Effector memory CD8-positive, alpha-beta T cell (primary cell): ENCODE measurements at regions not wholly inside any gene's neighbourhood (a gene's known extent, or its start where the extent isn't known, plus 50 kb on each side); places are given as distances from the start of the nearest gene placed in this dataset.
"Not testable (repeated sequence)": the region's sequence is repeated elsewhere in the genome, so short reads cannot be mapped to it uniquely, and the experiment has no call there.

Source experiments
- ATAC-seq: fragments of 150-1000 bp; cut with Tn5 transposase; replicated peaks from 2 replicates; pipeline ENCODE4 v1.10.0; 2021; ENCODE audit warnings: mild to moderate bottlenecking, moderate library complexity
- DNase-seq, 3 experiments: peaks; one replicate each; pipeline ENCODE4 v3.0.0; 2021
- H3K27ac Mint-ChIP-seq, 2 donors: one replicate each; pipeline ENCODE4 v1.8.0; 2022; ENCODE audit warnings: mild to moderate bottlenecking in 2 of 2, mixed read lengths in 2 of 2, moderate library complexity in 2 of 2
- H3K27me3 Mint-ChIP-seq, 2 donors: one replicate each; pipeline ENCODE4 v1.8.0; 2022; ENCODE audit warnings: mixed read lengths in 2 of 2
- H3K36me3 Mint-ChIP-seq: one replicate; pipeline ENCODE4 v1.8.0; 2022; ENCODE audit warnings: mild to moderate bottlenecking, moderate library complexity, mixed read lengths; ENCODE audit not compliant: insufficient read depth
- H3K4me1 Mint-ChIP-seq, 2 donors: one replicate each; pipeline ENCODE4 v1.8.0; 2022; ENCODE audit warnings: low read depth in 2 of 2, mixed read lengths in 2 of 2
- H3K4me3 Mint-ChIP-seq, 2 donors: one replicate each; pipeline ENCODE4 v1.8.0; 2022; ENCODE audit warnings: mild to moderate bottlenecking in 2 of 2, mixed read lengths in 2 of 2, moderate library complexity in 2 of 2
- H3K9me3 Mint-ChIP-seq, 2 donors: one replicate each; pipeline ENCODE4 v1.8.0; 2022; ENCODE audit warnings: mixed read lengths in 2 of 2

GRCh38 chrX:101823236-101823635, 108.6 kb downstream of the ZMAT1 start:
- no peak overlapping the region for H3K27ac Mint-ChIP-seq
- H3K27me3 Mint-ChIP-seq: peaks cover 25 to 31% of the 10 kb centered on the region in 2 donors
- ATAC-seq: no peak
- H3K9me3 Mint-ChIP-seq: no peaks in the 10 kb centered on the region
- H3K36me3 Mint-ChIP-seq: no peaks in the 10 kb centered on the region
- H3K4me1 Mint-ChIP-seq: no peaks in the 10 kb centered on the region
- H3K4me3 Mint-ChIP-seq: no peak overlapping the region
- no peak for DNase-seq

- not testable (repeated sequence) for H3K36me3 Mint-ChIP-seq, H3K9me3 Mint-ChIP-seq, H3K4me3 Mint-ChIP-seq, DNase-seq, H3K27ac Mint-ChIP-seq, H3K4me1 Mint-ChIP-seq, ATAC-seq
- H3K27me3 Mint-ChIP-seq: peaks cover 10 to 12% of the 10 kb centered on the region in 2 donors
Measured at GRCh38 chrX:101817739-101818138, 114.1 kb downstream of the ZMAT1 start.

- peaks cover 0 to 15% of the 10 kb centered on the region in 2 donors for H3K27me3 Mint-ChIP-seq
- DNase-seq (no peak), ATAC-seq (no peak)
- no peak overlapping the region for H3K4me3 Mint-ChIP-seq
- no peaks in the 10 kb centered on the region for H3K36me3 Mint-ChIP-seq
- H3K4me1 Mint-ChIP-seq: no peaks in the 10 kb centered on the region
- no peak overlapping the region for H3K27ac Mint-ChIP-seq
- no peaks in the 10 kb centered on the region for H3K9me3 Mint-ChIP-seq
Measured at GRCh38 chrX:101813200-101813599, 118.6 kb downstream of the ZMAT1 start.

GRCh38 chrX:101803451-101803850, 128.4 kb downstream of the ZMAT1 start:
- H3K36me3 Mint-ChIP-seq: no peaks in the 10 kb centered on the region
- H3K4me1 Mint-ChIP-seq: no peaks in the 10 kb centered on the region
- no peak overlapping the region for H3K4me3 Mint-ChIP-seq
- DNase-seq (peak; percentile 1 to 23 (median 8)), ATAC-seq (no peak)
- no peak overlapping the region for H3K27ac Mint-ChIP-seq
- no peaks in the 10 kb centered on the region for H3K9me3 Mint-ChIP-seq
- no peaks in the 10 kb centered on the region for H3K27me3 Mint-ChIP-seq

GRCh38 chrX:101799387-101799786, 132.4 kb downstream of the ZMAT1 start:
- no peak overlapping the region for H3K27ac Mint-ChIP-seq

GRCh38 chrX:101787934-101788333, 128.3 kb upstream of the ARMCX2 start:
- no peaks in the 10 kb centered on the region for H3K4me1 Mint-ChIP-seq
- ATAC-seq (no peak), DNase-seq (no peak)
- H3K9me3 Mint-ChIP-seq: no peaks in the 10 kb centered on the region
- H3K27ac Mint-ChIP-seq: no peak overlapping the region
- H3K36me3 Mint-ChIP-seq: no peaks in the 10 kb centered on the region
- H3K27me3 Mint-ChIP-seq: no peaks in the 10 kb centered on the region
- no peak overlapping the region for H3K4me3 Mint-ChIP-seq

More at GRCh38 chrX:101799387-101799786, 132.4 kb downstream of the ZMAT1 start:
- no peaks in the 10 kb centered on the region for H3K4me1 Mint-ChIP-seq
- ATAC-seq: peak; percentile 99
- peak; percentile 79 to 83 (median 81) for DNase-seq
- no peaks in the 10 kb centered on the region for H3K27me3 Mint-ChIP-seq
- no peaks in the 10 kb centered on the region for H3K9me3 Mint-ChIP-seq
- H3K4me3 Mint-ChIP-seq: peak overlapping the region; percentile 27 to 33
- H3K36me3 Mint-ChIP-seq: no peaks in the 10 kb centered on the region

GRCh38 chrX:101785142-101785541, 125.5 kb upstream of the ARMCX2 start:
- Mint-ChIP-seq H3K27ac (no peak overlapping the region), H3K27me3 (no peaks in the 10 kb centered on the region)

GRCh38 chrX:101780421-101780820, 120.8 kb upstream of the ARMCX2 start:
- H3K4me1 Mint-ChIP-seq: not testable (repeated sequence)

More at GRCh38 chrX:101785142-101785541, 125.5 kb upstream of the ARMCX2 start:
- no peaks in the 10 kb centered on the region for H3K36me3 Mint-ChIP-seq
- DNase-seq: no peak
- no peak for ATAC-seq
- no peaks in the 10 kb centered on the region for H3K4me1 Mint-ChIP-seq
- H3K4me3 Mint-ChIP-seq: no peak overlapping the region
- no peaks in the 10 kb centered on the region for H3K9me3 Mint-ChIP-seq

GRCh38 chrX:101774340-101774739, 114.7 kb upstream of the ARMCX2 start:
- Mint-ChIP-seq H3K27me3 (peaks cover 10 to 18% of the 10 kb centered on the region in 2 donors), H3K4me3 (no peak overlapping the region), H3K4me1 (no peaks in the 10 kb centered on the region), H3K36me3 (no peaks in the 10 kb centered on the region), H3K27ac (no peak overlapping the region), H3K9me3 (no peaks in the 10 kb centered on the region)
- no peak for ATAC-seq
- no peak for DNase-seq

More at GRCh38 chrX:101780421-101780820, 120.8 kb upstream of the ARMCX2 start:
- H3K27ac Mint-ChIP-seq, H3K36me3 Mint-ChIP-seq, H3K4me3 Mint-ChIP-seq, H3K9me3 Mint-ChIP-seq, ATAC-seq, DNase-seq: not testable (repeated sequence)
- H3K27me3 Mint-ChIP-seq: peaks cover 10 to 11% of the 10 kb centered on the region in 2 donors

- no peaks in the 10 kb centered on the region for H3K9me3 Mint-ChIP-seq
- no peaks in the 10 kb centered on the region for H3K4me1 Mint-ChIP-seq
- H3K4me3 Mint-ChIP-seq: no peak overlapping the region
- ATAC-seq (no peak), DNase-seq (no peak)
- no peak overlapping the region for H3K27ac Mint-ChIP-seq
- H3K36me3 Mint-ChIP-seq: no peaks in the 10 kb centered on the region
- peaks cover 0 to 5% of the 10 kb centered on the region in 2 donors for H3K27me3 Mint-ChIP-seq
Measured at GRCh38 chrX:101764538-101764937, 104.9 kb upstream of the ARMCX2 start.

- no peaks in the 10 kb centered on the region for H3K9me3 Mint-ChIP-seq
- H3K4me3 Mint-ChIP-seq: no peak overlapping the region
- peaks cover 2% of the 10 kb centered on the region for H3K36me3 Mint-ChIP-seq
- peaks cover 6 to 8% of the 10 kb centered on the region in 2 donors for H3K27me3 Mint-ChIP-seq
- ATAC-seq: peak; percentile 72
- DNase-seq: peak; percentile 4 to 11 (median 8)
- peaks cover 0 to 3% of the 10 kb centered on the region in 2 donors for H3K4me1 Mint-ChIP-seq
- H3K27ac Mint-ChIP-seq: no peak overlapping the region
Measured at GRCh38 chrX:101759000-101759399, 99.3 kb upstream of the ARMCX2 start.

- Mint-ChIP-seq H3K4me3 (no peak overlapping the region), H3K4me1 (no peaks in the 10 kb centered on the region), H3K27me3 (peaks cover 18 to 27% of the 10 kb centered on the region in 2 donors), H3K9me3 (no peaks in the 10 kb centered on the region), H3K27ac (no peak overlapping the region), H3K36me3 (no peaks in the 10 kb centered on the region)
- ATAC-seq: no peak
- DNase-seq: no peak
Measured at GRCh38 chrX:101750744-101751143, 91.1 kb upstream of the ARMCX2 start.

- H3K4me3 Mint-ChIP-seq: no peak overlapping the region
- no peaks in the 10 kb centered on the region for H3K9me3 Mint-ChIP-seq
- H3K27ac Mint-ChIP-seq: no peak overlapping the region
- H3K4me1 Mint-ChIP-seq: no peaks in the 10 kb centered on the region
- DNase-seq (no peak), ATAC-seq (no peak)
- no peaks in the 10 kb centered on the region for H3K36me3 Mint-ChIP-seq
- peaks cover 19 to 23% of the 10 kb centered on the region in 2 donors for H3K27me3 Mint-ChIP-seq
Measured at GRCh38 chrX:101749436-101749835, 89.8 kb upstream of the ARMCX2 start.

GRCh38 chrX:101745046-101745445, 85.4 kb upstream of the ARMCX2 start:
- Mint-ChIP-seq H3K4me3 (no peak overlapping the region), H3K27me3 (peaks cover 0 to 8% of the 10 kb centered on the region in 2 donors)

GRCh38 chrX:101744085-101744484, 84.4 kb upstream of the ARMCX2 start:
- Mint-ChIP-seq H3K27ac (no peak overlapping the region), H3K4me3 (no peak overlapping the region), H3K9me3 (no peaks in the 10 kb centered on the region), H3K4me1 (no peaks in the 10 kb centered on the region), H3K27me3 (peaks cover 0 to 8% of the 10 kb centered on the region in 2 donors), H3K36me3 (no peaks in the 10 kb centered on the region)
- no peak for DNase-seq
- ATAC-seq: no peak

More at GRCh38 chrX:101745046-101745445, 85.4 kb upstream of the ARMCX2 start:
- Mint-ChIP-seq H3K9me3 (no peaks in the 10 kb centered on the region), H3K4me1 (no peaks in the 10 kb centered on the region), H3K36me3 (no peaks in the 10 kb centered on the region), H3K27ac (no peak overlapping the region)
- ATAC-seq (no peak), DNase-seq (no peak)
